ENCODE measurements at regions not wholly inside any gene's neighbourhood (a gene's known extent, or its start where the extent isn't known, plus 50 kb on each side); places are given as distances from the start of the nearest gene placed in this dataset.

GRCh38 chr11:37907436-37908218, 1309.6 kb upstream of the RAG2 start:
- TF ChIP-seq, protein P1, sequence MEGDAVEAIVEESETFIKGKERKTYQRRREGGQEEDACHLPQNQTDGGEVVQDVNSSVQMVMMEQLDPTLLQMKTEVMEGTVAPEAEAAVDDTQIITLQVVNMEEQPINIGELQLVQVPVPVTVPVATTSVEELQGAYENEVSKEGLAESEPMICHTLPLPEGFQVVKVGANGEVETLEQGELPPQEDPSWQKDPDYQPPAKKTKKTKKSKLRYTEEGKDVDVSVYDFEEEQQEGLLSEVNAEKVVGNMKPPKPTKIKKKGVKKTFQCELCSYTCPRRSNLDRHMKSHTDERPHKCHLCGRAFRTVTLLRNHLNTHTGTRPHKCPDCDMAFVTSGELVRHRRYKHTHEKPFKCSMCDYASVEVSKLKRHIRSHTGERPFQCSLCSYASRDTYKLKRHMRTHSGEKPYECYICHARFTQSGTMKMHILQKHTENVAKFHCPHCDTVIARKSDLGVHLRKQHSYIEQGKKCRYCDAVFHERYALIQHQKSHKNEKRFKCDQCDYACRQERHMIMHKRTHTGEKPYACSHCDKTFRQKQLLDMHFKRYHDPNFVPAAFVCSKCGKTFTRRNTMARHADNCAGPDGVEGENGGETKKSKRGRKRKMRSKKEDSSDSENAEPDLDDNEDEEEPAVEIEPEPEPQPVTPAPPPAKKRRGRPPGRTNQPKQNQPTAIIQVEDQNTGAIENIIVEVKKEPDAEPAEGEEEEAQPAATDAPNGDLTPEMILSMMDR (IDR thresholded peaks at IDR 0.05), result no peak
- no peak for TF ChIP-seq POLR2A (IDR thresholded peaks at IDR 0.05)
